Fibroblast of lung (primary cell): ENCODE measurements at regions not wholly inside any gene's neighbourhood (a gene's known extent, or its start where the extent isn't known, plus 50 kb on each side); places are given as distances from the start of the nearest gene placed in this dataset.

ENCODE experiments used
- DNase-seq, 2 donors: peaks; one replicate each; pipeline versions ENCODE4 v3.0.0 to v3.0.0-alpha.2; 2010; ENCODE audit warnings: low read depth in 2 of 2
- H2AFZ ChIP-seq: 2 replicates; pipeline ENCODE4 v1.5.1; 2012; ENCODE audit warnings: low read length, control low read depth, inconsistent platforms
- H3K27ac ChIP-seq: 2 replicates; pipeline ENCODE4 v1.5.1; 2011; ENCODE audit warnings: low read length, control low read depth; ENCODE audit not compliant: insufficient read depth
- H3K27me3 ChIP-seq: 2 replicates; pipeline ENCODE4 v1.5.1; 2011; ENCODE audit warnings: mild to moderate bottlenecking, low read length; ENCODE audit not compliant: control insufficient read depth, insufficient read depth
- H3K36me3 ChIP-seq: 2 replicates; pipeline ENCODE4 v1.5.1; 2011; ENCODE audit warnings: low read length; ENCODE audit not compliant: control insufficient read depth, insufficient read depth
- H3K4me1 ChIP-seq: 2 replicates; pipeline ENCODE4 v1.5.1; 2011; ENCODE audit warnings: low read length; ENCODE audit not compliant: control insufficient read depth, insufficient read depth; ENCODE audit errors: extremely low read depth
- H3K4me2 ChIP-seq: 2 replicates; pipeline ENCODE4 v1.5.1; 2011; ENCODE audit warnings: low read length, control low read depth; ENCODE audit not compliant: insufficient read depth; ENCODE audit errors: extremely low read depth
- H3K4me3 ChIP-seq, 4 experiments: fragments of 200-600 bp in 1 of 4; sonication (generic) in 1 of 4; replicated peaks in 1 of 4; 2 replicates each; pipeline ENCODE4 v1.5.1; 2011 to 2016; ENCODE audit warnings: low read length in 4 of 4, low read depth in 3 of 4, mild to moderate bottlenecking in 3 of 4, control low read depth in 2 of 4, inconsistent platforms in 1 of 4, mixed read lengths in 1 of 4; ENCODE audit not compliant: insufficient read depth in 1 of 4; ENCODE audit errors: control extremely low read depth in 1 of 4
- H3K79me2 ChIP-seq: 2 replicates; pipeline ENCODE4 v1.5.1; 2012; ENCODE audit warnings: mild to moderate bottlenecking, low read length, inconsistent platforms; ENCODE audit not compliant: control insufficient read depth, insufficient read depth
- H3K9ac ChIP-seq: 2 replicates; pipeline ENCODE4 v1.5.1; 2011; ENCODE audit warnings: mild to moderate bottlenecking, low read length, control low read depth; ENCODE audit not compliant: insufficient read depth
- H3K9me3 ChIP-seq: 2 replicates; pipeline ENCODE4 v1.5.1; 2012; ENCODE audit warnings: low read depth, low read length; ENCODE audit not compliant: control insufficient read depth, insufficient read depth
- H4K20me1 ChIP-seq: 2 replicates; pipeline ENCODE4 v1.5.1; 2011; ENCODE audit warnings: low read length; ENCODE audit not compliant: control insufficient read depth, insufficient read depth; ENCODE audit errors: extremely low read depth
- EZH2 ChIP-seq: IDR thresholded peaks from 2 replicates; pipeline ENCODE4 v1.5.1; 2012; ENCODE audit warnings: low read length, control low read depth, mild to moderate bottlenecking; ENCODE audit errors: missing control alignments
- TF ChIP-seq, protein P1 (sequence below), 2 donors: IDR thresholded peaks in 1 of 2; conservative IDR thresholded peaks in 1 of 2; 1 replicate in 1 of 2; 2 replicates in 1 of 2; pipeline ENCODE4 v1.5.1; 2011 to 2012; ENCODE audit warnings: low read length in 2 of 2, control low read depth in 1 of 2, inconsistent platforms in 1 of 2, low read depth in 1 of 2, mild to moderate bottlenecking in 1 of 2

DNA sequence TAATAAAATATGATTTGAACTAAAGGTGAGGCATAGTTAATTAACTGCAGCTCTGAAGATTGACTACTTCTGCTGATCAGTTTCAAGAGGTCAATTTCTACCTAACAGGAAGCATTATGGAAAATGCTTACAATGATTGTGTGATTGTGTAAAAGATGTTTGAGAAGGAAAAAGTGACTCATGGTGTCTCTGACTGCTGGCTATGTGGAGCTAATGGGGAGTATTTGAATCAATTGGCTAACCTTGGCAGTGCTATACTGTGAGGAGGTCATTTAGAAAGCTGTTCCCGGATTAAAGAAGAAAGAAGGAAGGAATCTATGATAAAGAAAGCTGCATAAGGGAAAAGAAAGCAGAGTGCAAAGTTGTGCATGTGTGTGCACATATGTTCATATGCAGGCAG is 376.5 kb downstream of the ADGRL2 start:
- Histone ChIP-seq H2AFZ (no peak overlapping the region), H3K4me2 (no peak overlapping the region), H3K36me3 (no peaks in the 10 kb centered on the region), H3K27me3 (no peaks in the 10 kb centered on the region), H3K4me1 (no peaks in the 10 kb centered on the region), H3K4me3 (no peak overlapping the region), H3K9ac (no peak overlapping the region), H4K20me1 (no peaks in the 10 kb centered on the region), H3K79me2 (no peaks in the 10 kb centered on the region), H3K27ac (no peak overlapping the region), H3K9me3 (no peaks in the 10 kb centered on the region)
- DNase-seq = peak; percentile 55 to 70
- no peak for TF ChIP-seq EZH2
- TF ChIP-seq, protein P1, sequence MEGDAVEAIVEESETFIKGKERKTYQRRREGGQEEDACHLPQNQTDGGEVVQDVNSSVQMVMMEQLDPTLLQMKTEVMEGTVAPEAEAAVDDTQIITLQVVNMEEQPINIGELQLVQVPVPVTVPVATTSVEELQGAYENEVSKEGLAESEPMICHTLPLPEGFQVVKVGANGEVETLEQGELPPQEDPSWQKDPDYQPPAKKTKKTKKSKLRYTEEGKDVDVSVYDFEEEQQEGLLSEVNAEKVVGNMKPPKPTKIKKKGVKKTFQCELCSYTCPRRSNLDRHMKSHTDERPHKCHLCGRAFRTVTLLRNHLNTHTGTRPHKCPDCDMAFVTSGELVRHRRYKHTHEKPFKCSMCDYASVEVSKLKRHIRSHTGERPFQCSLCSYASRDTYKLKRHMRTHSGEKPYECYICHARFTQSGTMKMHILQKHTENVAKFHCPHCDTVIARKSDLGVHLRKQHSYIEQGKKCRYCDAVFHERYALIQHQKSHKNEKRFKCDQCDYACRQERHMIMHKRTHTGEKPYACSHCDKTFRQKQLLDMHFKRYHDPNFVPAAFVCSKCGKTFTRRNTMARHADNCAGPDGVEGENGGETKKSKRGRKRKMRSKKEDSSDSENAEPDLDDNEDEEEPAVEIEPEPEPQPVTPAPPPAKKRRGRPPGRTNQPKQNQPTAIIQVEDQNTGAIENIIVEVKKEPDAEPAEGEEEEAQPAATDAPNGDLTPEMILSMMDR (conservative IDR thresholded peaks at IDR 0.05 in 1 of 2, IDR thresholded peaks at IDR 0.05 in 1 of 2; ENCODE audit: low read depth in 1 of 2, low read length in 2 of 2) = no peak

DNA sequence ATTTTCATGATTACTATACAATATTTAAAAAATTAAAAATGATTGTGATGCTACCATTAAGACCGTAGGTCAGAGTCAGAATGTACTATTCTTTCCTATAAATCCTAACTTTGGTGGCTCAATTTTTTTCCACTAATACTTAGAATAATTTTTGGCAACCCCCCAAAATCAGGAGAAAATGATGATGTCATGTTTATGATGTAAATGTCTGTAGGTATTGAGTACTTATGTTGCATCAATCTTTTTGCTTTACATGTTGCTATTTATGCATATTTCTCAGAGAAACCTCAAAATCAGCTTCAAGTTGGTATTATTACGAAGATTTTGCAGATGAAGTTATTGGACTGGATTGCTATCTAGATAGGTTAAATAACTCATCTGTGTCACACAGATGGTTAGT is 371.2 kb downstream of the ADGRL2 start:
- no peaks in the 10 kb centered on the region for H4K20me1 ChIP-seq
- no peak overlapping the region for H3K4me2 ChIP-seq
- TF ChIP-seq, protein P1 (conservative IDR thresholded peaks at IDR 0.05 in 1 of 2, IDR thresholded peaks at IDR 0.05 in 1 of 2; ENCODE audit: low read depth in 1 of 2, low read length in 2 of 2) = no peak
- no peak for TF ChIP-seq EZH2
- no peaks in the 10 kb centered on the region for H3K36me3 ChIP-seq
- H3K79me2 ChIP-seq = no peaks in the 10 kb centered on the region
- no peaks in the 10 kb centered on the region for H3K4me1 ChIP-seq
- H2AFZ ChIP-seq = no peak overlapping the region
- H3K9me3 ChIP-seq = no peaks in the 10 kb centered on the region
- H3K27ac ChIP-seq = no peak overlapping the region
- no peak for DNase-seq
- no peak overlapping the region for H3K9ac ChIP-seq
- no peaks in the 10 kb centered on the region for H3K27me3 ChIP-seq
- no peak overlapping the region for H3K4me3 ChIP-seq

DNA sequence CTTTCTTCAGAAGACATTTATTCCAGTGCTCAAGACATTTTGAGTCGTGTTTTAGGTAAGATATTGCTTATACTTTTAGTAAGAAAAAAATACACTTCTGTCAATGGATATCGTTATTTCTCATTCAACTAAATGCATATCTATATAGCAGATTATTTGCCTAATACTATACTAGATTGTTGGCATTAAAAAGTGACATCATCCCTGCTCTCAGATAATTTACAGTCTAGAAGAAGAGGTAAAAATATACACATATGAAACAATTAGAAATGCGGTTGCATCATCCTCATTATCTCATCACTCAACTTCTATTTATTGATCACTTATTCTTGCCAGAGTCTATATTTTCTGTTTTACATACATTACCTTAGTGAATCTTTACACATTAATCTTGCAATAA is 367.7 kb downstream of the ADGRL2 start:
- TF ChIP-seq EZH2 = no peak
- TF ChIP-seq, protein P1 (conservative IDR thresholded peaks at IDR 0.05 in 1 of 2, IDR thresholded peaks at IDR 0.05 in 1 of 2; ENCODE audit: low read depth in 1 of 2, low read length in 2 of 2) = no peak
- no peak overlapping the region for H3K9ac ChIP-seq
- no peak for DNase-seq
- no peaks in the 10 kb centered on the region for H4K20me1 ChIP-seq
- no peaks in the 10 kb centered on the region for H3K9me3 ChIP-seq
- H3K36me3 ChIP-seq = no peaks in the 10 kb centered on the region
- H3K79me2 ChIP-seq = no peaks in the 10 kb centered on the region
- H3K27ac ChIP-seq = no peak overlapping the region
- no peak overlapping the region for H2AFZ ChIP-seq
- H3K4me1 ChIP-seq = no peaks in the 10 kb centered on the region
- H3K4me2 ChIP-seq = no peak overlapping the region
- H3K27me3 ChIP-seq = no peaks in the 10 kb centered on the region
- no peak overlapping the region for H3K4me3 ChIP-seq
